ENCODE measurements at regions not wholly inside any gene's neighbourhood (a gene's known extent, or its start where the extent isn't known, plus 50 kb on each side); places are given as distances from the start of the nearest gene placed in this dataset.

DNA sequence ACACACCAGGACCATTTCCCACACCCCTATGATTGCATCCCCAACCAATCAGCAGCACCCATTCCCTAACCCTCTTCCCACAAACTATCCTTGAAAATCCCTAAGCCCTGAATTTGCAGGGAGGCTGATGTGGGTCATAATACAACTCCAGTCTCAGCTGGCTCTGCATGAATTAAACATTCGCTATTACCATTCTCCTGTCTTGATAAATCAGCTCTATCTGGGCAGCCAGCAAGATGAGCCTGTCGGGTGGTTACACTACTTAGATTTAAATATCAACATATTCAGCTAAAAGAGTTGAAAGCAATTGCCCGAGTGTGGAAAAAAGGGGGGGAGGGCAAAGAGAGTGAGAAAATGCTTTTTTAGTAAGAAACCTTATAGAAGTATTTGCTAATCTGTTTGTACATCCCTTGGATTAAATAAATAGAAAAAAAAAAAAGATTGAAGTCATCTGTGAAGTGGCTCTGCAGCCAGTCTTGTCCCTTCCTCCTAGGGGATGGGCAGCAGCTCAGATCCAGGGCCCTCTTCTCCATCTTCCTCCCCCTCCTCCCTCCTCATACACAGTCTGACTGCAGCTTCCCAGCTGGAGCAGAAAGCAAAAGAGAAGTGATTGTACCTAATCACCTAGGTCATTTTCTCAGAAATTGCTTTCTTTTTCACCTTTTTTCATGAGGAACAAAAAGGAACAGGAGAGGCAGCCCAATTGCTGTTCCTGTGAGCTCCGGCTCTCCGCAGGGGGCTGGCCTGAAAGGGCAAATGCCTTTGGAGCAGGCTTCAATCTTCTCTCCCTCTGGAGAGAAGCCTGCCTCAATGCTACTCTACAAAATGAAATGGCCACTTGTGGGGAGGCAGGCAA lies 356.6 kb upstream of the SULF2 start:
- no peaks in the 10 kb centered on the region for H3K27me3 ChIP-seq

DNA sequence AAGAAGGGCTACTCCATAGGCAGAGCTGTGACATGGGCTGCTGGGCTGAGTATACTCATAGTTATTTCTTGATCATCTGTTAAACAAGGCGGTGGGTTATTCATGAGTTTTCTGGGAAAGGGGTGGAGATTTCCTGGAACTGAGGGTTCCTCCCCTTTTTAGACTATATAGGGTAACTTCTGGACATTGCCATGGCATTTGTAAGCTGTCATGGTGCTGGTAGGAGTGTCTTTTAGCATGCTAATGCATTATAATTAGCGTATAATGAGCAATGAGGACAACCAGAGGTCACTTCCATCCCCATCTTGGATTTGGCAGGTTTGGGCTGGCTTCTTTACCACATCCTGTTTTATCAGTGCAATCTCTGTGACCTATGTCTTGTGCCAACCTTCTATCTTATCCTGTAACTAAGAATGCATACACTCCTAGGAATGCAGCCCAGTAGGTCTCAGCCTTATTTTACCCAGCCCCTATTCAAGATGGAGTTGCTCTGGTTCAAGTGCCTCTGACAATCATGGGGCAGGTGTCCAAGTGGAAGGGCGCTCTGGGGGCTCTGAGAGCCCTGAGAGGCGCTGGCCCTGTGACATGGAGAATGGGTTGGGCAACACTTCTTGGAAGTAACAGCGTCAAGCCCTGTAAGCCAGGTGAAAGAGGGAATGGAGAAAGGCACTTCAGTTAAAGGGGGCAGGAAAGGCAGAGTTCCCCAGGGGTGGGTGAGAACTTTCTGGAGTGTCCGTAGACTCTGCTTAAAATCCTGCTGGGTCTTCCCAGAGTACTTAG lies 354.2 kb upstream of the SULF2 start:
- DNase-seq (ENCODE audit: low read depth in 1 of 2, low spot score in 1 of 2) = peak in 1 of 2 donors; percentile 85
- Histone ChIP-seq H3K4me1 (ENCODE audit: low read depth) (no peaks in the 10 kb centered on the region), H3K4me3 (no peak overlapping the region), H3K27me3 (no peaks in the 10 kb centered on the region), H3K9me3 (ENCODE audit: low read depth) (no peaks in the 10 kb centered on the region), H3K27ac (no peak overlapping the region), H3K36me3 (no peaks in the 10 kb centered on the region)
- TF ChIP-seq, protein P1, sequence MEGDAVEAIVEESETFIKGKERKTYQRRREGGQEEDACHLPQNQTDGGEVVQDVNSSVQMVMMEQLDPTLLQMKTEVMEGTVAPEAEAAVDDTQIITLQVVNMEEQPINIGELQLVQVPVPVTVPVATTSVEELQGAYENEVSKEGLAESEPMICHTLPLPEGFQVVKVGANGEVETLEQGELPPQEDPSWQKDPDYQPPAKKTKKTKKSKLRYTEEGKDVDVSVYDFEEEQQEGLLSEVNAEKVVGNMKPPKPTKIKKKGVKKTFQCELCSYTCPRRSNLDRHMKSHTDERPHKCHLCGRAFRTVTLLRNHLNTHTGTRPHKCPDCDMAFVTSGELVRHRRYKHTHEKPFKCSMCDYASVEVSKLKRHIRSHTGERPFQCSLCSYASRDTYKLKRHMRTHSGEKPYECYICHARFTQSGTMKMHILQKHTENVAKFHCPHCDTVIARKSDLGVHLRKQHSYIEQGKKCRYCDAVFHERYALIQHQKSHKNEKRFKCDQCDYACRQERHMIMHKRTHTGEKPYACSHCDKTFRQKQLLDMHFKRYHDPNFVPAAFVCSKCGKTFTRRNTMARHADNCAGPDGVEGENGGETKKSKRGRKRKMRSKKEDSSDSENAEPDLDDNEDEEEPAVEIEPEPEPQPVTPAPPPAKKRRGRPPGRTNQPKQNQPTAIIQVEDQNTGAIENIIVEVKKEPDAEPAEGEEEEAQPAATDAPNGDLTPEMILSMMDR (IDR thresholded peaks at IDR 0.05; ENCODE audit: low read depth, low read length) = no peak

More for the DNA sequence above, 356.6 kb upstream of the SULF2 start:
- no peaks in the 10 kb centered on the region for H3K9me3 ChIP-seq (ENCODE audit: low read depth)
- no peaks in the 10 kb centered on the region for H3K4me1 ChIP-seq (ENCODE audit: low read depth)
- no peak overlapping the region for H3K27ac ChIP-seq
- DNase-seq (ENCODE audit: low read depth in 1 of 2, low spot score in 1 of 2) = no peak
- TF ChIP-seq, protein P1 (IDR thresholded peaks at IDR 0.05; ENCODE audit: low read depth, low read length) = no peak
- no peak overlapping the region for H3K4me3 ChIP-seq
- no peaks in the 10 kb centered on the region for H3K36me3 ChIP-seq

DNA sequence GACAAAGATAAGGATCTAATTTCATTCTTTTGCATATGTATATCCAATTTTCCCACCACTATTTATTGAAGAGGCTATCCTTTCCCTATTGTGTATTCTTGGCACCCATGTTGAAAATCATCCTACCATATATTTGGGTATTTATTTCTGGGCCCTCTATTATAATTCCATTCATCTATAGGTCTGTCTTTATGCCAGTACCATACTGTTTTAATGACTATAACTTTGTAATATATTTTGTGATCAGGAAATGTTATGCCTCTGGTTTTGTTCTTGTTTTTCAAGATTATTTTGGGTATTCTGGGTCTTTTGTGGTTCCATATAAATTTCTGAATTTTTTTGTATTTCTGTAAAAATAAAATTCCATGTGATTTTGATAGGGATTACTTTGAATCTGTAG lies 347.6 kb upstream of the SULF2 start:
- no peaks in the 10 kb centered on the region for H3K36me3 ChIP-seq
- no peak overlapping the region for H3K27ac ChIP-seq
- no peaks in the 10 kb centered on the region for H3K9me3 ChIP-seq (ENCODE audit: low read depth)
- peaks cover 9% of the 10 kb centered on the region for H3K4me1 ChIP-seq (ENCODE audit: low read depth)
- no peak overlapping the region for H3K4me3 ChIP-seq
- no peaks in the 10 kb centered on the region for H3K27me3 ChIP-seq
- DNase-seq (ENCODE audit: low read depth in 1 of 2, low spot score in 1 of 2) = no peak
- TF ChIP-seq, protein P1 (IDR thresholded peaks at IDR 0.05; ENCODE audit: low read depth, low read length) = no peak

DNA sequence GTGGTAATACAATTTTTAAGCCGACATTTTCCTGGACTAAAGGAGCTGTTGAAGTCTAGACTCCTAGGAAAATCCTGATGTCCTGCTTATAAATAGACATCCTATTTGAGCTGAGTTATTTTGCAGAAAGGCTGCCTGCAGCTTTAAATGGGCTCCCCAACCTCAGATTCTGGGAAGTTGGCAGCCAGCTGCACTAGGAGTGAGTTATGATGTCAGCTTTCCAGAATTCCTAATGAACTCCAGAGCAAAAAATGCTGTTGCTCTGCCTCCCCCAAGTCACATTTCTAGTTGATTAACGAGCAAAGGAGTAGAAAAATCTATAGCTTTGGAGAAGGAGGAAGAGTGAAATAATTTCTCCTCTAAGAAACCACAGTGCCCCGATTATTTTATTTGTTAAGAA lies 346.3 kb upstream of the SULF2 start:
- peak in 1 of 2 donors; percentile 83 for DNase-seq (ENCODE audit: low read depth in 1 of 2, low spot score in 1 of 2)
- Histone ChIP-seq H3K36me3 (no peaks in the 10 kb centered on the region), H3K4me1 (ENCODE audit: low read depth) (peaks cover 11% of the 10 kb centered on the region), H3K4me3 (no peak overlapping the region), H3K9me3 (ENCODE audit: low read depth) (no peaks in the 10 kb centered on the region), H3K27me3 (no peaks in the 10 kb centered on the region), H3K27ac (no peak overlapping the region)
- TF ChIP-seq, protein P1 (IDR thresholded peaks at IDR 0.05; ENCODE audit: low read depth, low read length) = no peak

DNA sequence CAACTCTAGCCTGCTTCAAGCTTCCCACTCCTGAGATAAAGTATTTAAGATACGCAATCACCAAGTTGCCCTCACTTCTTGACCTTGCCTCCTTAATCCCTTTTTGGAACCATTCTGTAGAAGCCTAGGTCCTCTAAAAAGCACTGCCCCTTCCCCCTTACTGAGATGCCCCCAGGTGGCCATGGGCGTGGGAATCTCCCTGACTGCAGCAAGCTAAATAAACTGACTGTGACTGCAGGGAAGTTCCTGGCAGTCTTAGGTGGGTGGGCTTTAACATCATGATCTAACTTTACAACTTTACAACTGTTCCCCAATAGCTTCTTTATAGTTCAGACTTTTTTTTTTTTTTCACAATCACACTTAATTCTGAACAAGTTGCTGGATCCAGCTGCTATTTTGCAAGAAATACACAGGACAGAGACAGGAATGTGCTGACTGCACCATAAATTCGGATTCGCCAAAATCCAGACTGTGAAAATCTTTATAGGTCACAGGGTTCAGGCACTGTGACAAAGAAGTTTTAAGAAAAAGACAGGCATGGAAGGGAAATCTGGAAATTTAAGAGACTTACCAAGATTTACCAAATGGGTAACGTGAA lies 344.2 kb upstream of the SULF2 start:
- no peak overlapping the region for H3K4me3 ChIP-seq
- H3K9me3 ChIP-seq (ENCODE audit: low read depth) = no peaks in the 10 kb centered on the region
- peaks cover 15% of the 10 kb centered on the region for H3K4me1 ChIP-seq (ENCODE audit: low read depth)
- H3K27ac ChIP-seq = no peak overlapping the region
- no peaks in the 10 kb centered on the region for H3K36me3 ChIP-seq
- H3K27me3 ChIP-seq = no peaks in the 10 kb centered on the region
- TF ChIP-seq, protein P1 (IDR thresholded peaks at IDR 0.05; ENCODE audit: low read depth, low read length) = no peak
- DNase-seq (ENCODE audit: low read depth in 1 of 2, low spot score in 1 of 2) = peak in 1 of 2 donors; percentile 78
